Epithelial cell of proximal tubule (primary cell): ENCODE measurements at regions not wholly inside any gene's neighbourhood (a gene's known extent, or its start where the extent isn't known, plus 50 kb on each side); places are given as distances from the start of the nearest gene placed in this dataset.

Source experiments
- DNase-seq: peaks from one replicate; pipeline ENCODE4 v3.0.0-alpha.2; 2011; ENCODE audit warnings: low read depth
- H3K4me3 ChIP-seq: 2 replicates; pipeline ENCODE4 v1.5.1; 2011; ENCODE audit warnings: low read depth, mild to moderate bottlenecking, low read length
- CTCF ChIP-seq: conservative IDR thresholded peaks from 2 replicates; pipeline ENCODE4 v1.5.1; 2012; ENCODE audit warnings: low read depth, mild to moderate bottlenecking, low read length

DNA sequence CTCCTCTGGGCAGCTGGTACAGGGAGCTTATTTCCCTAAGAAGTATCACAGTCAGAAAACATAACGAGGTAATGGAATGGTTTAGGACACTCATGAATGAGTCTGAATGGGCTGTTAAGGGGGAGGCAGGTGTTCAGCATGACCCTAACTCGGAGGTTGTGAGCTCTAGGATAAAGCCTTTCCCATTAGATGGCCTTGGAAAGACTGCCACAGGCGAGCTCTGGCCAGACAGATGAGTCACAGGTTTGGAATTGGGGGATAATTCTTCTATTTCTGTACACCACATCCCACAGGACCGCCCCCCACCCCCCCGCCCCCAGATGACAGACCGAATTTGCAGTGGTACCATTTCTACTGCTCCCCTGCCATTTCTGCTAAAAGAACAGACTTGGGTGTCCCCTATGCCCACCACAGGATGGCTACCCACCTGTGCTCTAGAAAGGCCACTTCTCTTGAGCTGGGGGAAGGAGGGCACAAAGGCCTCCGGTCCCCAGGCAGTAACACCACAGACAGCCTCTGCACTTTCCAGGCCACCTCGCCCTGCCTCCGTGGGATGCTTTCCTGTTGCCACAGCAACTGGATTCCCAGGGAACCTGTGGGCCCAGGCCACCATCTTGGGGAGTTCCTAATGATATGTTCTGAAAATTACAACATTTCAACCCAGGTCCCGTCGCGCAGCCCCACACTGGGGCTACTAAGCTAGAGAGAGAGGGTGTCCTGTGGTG, 76.7 kb downstream of the TRIM29 start:
- TF ChIP-seq CTCF = no peak
- no peak overlapping the region for H3K4me3 ChIP-seq
- DNase-seq = no peak

GRCh38 chr11:120060512-120060911, 77.4 kb downstream of the TRIM29 start:
- H3K4me3 ChIP-seq = no peak overlapping the region
- no peak for TF ChIP-seq CTCF
- DNase-seq = no peak

- no peak for DNase-seq
- no peak for TF ChIP-seq CTCF
Observed at GRCh38 chr11:120058931-120059330, 79.0 kb downstream of the TRIM29 start.

GRCh38 chr11:120057595-120058581, 80.0 kb downstream of the TRIM29 start:
- H3K4me3 ChIP-seq = no peak overlapping the region
- no peak for DNase-seq
- no peak for TF ChIP-seq CTCF

More at GRCh38 chr11:120058931-120059330, 79.0 kb downstream of the TRIM29 start:
- H3K4me3 ChIP-seq = no peak overlapping the region

- no peak for TF ChIP-seq CTCF
- H3K4me3 ChIP-seq = no peak overlapping the region
- DNase-seq = no peak
Observed at GRCh38 chr11:120057028-120057330, 80.9 kb downstream of the TRIM29 start.

DNA sequence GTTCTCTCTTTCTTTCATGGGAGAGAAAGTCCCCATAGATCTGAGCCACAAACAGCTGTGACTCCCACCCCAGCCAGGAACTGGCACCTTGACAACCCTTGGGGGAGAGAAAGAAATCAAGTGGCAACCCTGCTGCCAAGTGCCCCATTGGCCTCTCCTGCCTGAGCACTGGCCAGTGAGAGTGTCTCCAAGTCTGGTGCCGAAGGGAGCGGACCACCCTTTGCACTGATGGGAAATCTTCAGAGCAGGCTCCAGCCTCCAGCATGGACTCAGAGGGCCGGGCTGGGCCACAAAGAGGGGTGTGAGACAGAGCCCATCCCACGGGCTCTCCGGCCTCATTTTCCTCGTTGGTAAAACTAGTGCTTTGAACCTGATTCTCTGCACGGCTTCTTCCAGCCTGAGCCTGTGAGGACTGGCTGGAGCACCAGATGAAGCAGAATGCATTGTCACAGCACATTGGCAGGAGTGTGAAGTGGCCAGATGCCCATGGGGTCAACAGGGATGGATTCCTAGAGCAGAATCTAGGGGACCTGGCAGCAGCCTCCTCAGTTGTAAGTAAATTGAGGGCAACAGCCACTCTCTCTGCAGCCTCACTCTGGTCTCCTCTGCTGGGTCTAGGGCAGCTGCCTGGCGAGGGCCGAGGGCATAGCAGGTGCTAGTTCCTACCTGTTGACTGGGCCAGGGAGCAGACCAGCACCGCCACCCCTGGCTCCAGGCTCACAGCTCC, 81.4 kb downstream of the TRIM29 start:
- H3K4me3 ChIP-seq = no peak overlapping the region
- TF ChIP-seq CTCF = no peak
- no peak for DNase-seq
